Aorta (tissue), 5 donors: ENCODE measurements at regions not wholly inside any gene's neighbourhood (a gene's known extent, or its start where the extent isn't known, plus 50 kb on each side); places are given as distances from the start of the nearest gene placed in this dataset.
A peak's percentile ranks its signal among the peaks of the same experiment; 100 is the strongest.

Experiments
- ATAC-seq: fragments of 200-7000 bp; cut with Tn5 transposase; one replicate; pipeline ENCODE4 v1.9.1; 2022; ENCODE audit warnings: moderate library complexity; ENCODE audit not compliant: low FRiP score
- DNase-seq, 2 donors: peaks; one replicate each; pipeline ENCODE4 v3.0.0-alpha.2; 2020
- H3K27ac ChIP-seq, 2 donors: one replicate each; pipeline ENCODE4 v1.5.1; 2013; ENCODE audit warnings: low read length in 2 of 2, mild to moderate bottlenecking in 2 of 2, moderate library complexity in 2 of 2, control low read depth in 1 of 2, inconsistent platforms in 1 of 2, low read depth in 1 of 2
- H3K27me3 ChIP-seq, 2 donors: one replicate each; pipeline ENCODE4 v1.6.1; 2013; ENCODE audit warnings: control low read depth in 1 of 2, low read length in 1 of 2, mild to moderate bottlenecking in 1 of 2, moderate library complexity in 1 of 2; ENCODE audit not compliant: insufficient read depth in 2 of 2, control insufficient read depth in 1 of 2
- H3K36me3 ChIP-seq, 2 donors: one replicate each; pipeline ENCODE4 v1.6.1; 2013; ENCODE audit warnings: control low read depth in 1 of 2, low read length in 1 of 2, mild to moderate bottlenecking in 1 of 2; ENCODE audit not compliant: insufficient read depth in 2 of 2, control insufficient read depth in 1 of 2
- H3K4me1 ChIP-seq, 2 donors: one replicate each; pipeline ENCODE4 v1.6.1; 2013; ENCODE audit warnings: low read length in 2 of 2, control low read depth in 1 of 2, mild to moderate bottlenecking in 1 of 2, moderate library complexity in 1 of 2; ENCODE audit not compliant: insufficient read depth in 2 of 2, control insufficient read depth in 1 of 2
- H3K4me3 ChIP-seq, 2 donors: one replicate each; pipeline ENCODE4 v1.5.1; 2013; ENCODE audit warnings: low read length in 2 of 2, control low read depth in 1 of 2, mild to moderate bottlenecking in 1 of 2
- H3K9me3 ChIP-seq: one replicate; pipeline ENCODE4 v1.6.1; 2013; ENCODE audit warnings: mild to moderate bottlenecking, low read length; ENCODE audit not compliant: control insufficient read depth
- WGBS, 2 donors: extraction: QIAGEN DNeasy Blood & Tissue Kit; methylation state at CpG; one replicate each; pipeline ENCODE4 v1.1.7; 2013; 5-methylcytosine and 5-hydroxymethylcytosine counted together
- intact Hi-C, 2 donors: fragments of 100-400 bp; cut with DNase I; formaldehyde crosslinking; loops; one replicate each; pipeline versions ENCODE4 v1.14.2 to v1.15.0; 2022
- donor health status: healthy with polysubstance abuse.
- donor health status: Bipolar disorder and iron deficiency.
- donor health status: DM: no; HTN: no; CAD: no.
- donor health status: DM: no; HTN: no; CAD: no.
- donor health status: DM: yes; HTN: yes; CAD: no.

GRCh38 chr2:121818546-121818945, 63.1 kb downstream of the TSN start:
- no peak overlapping the region for H3K4me3 ChIP-seq
- H3K9me3 ChIP-seq: peaks cover 3% of the 10 kb centered on the region
- intact Hi-C loops: no loop called here
- 68 to 82% methylated on average over 1 of the region's 1 CpG for WGBS, 2 donors
- H3K36me3 ChIP-seq: no peaks in the 10 kb centered on the region
- H3K27ac ChIP-seq: no peak overlapping the region
- H3K27me3 ChIP-seq: no peaks in the 10 kb centered on the region
- no peaks in the 10 kb centered on the region for H3K4me1 ChIP-seq
- no peak for ATAC-seq
- DNase-seq: no peak

- Histone ChIP-seq H3K27ac (no peak overlapping the region), H3K4me3 (no peak overlapping the region), H3K4me1 (no peaks in the 10 kb centered on the region), H3K36me3 (no peaks in the 10 kb centered on the region), H3K27me3 (no peaks in the 10 kb centered on the region), H3K9me3 (peaks cover 3% of the 10 kb centered on the region)
- ATAC-seq (no peak), DNase-seq (no peak)
- intact Hi-C loops: no loop called here
- 63 to 77% methylated on average over 6 of the region's 6 CpGs for WGBS, 2 donors
Observed at GRCh38 chr2:121819846-121820245, 64.4 kb downstream of the TSN start.

GRCh38 chr2:121821476-121822158, 66.2 kb downstream of the TSN start:
- WGBS, 2 donors: 61 to 74% methylated on average over 6 of the region's 6 CpGs
- Histone ChIP-seq H3K27me3 (no peaks in the 10 kb centered on the region), H3K9me3 (peaks cover 3% of the 10 kb centered on the region), H3K4me3 (no peak overlapping the region), H3K36me3 (no peaks in the 10 kb centered on the region), H3K4me1 (no peaks in the 10 kb centered on the region), H3K27ac (no peak overlapping the region)
- intact Hi-C loops: no loop called here
- ATAC-seq: no peak
- DNase-seq: no peak

- Histone ChIP-seq H3K36me3 (no peaks in the 10 kb centered on the region), H3K27ac (no peak overlapping the region), H3K4me1 (no peaks in the 10 kb centered on the region), H3K27me3 (no peaks in the 10 kb centered on the region), H3K9me3 (no peaks in the 10 kb centered on the region), H3K4me3 (no peak overlapping the region)
- no peak for DNase-seq
- no peak for ATAC-seq
- intact Hi-C loops: no loop called here
- WGBS, 2 donors: 92 to 93% methylated on average over 4 of the region's 4 CpGs
Observed at GRCh38 chr2:121824264-121824663, 68.8 kb downstream of the TSN start.

GRCh38 chr2:121825003-121825950, 69.8 kb downstream of the TSN start:
- Histone ChIP-seq H3K4me3 (no peak overlapping the region), H3K27me3 (no peaks in the 10 kb centered on the region), H3K9me3 (no peaks in the 10 kb centered on the region), H3K4me1 (no peaks in the 10 kb centered on the region), H3K36me3 (no peaks in the 10 kb centered on the region), H3K27ac (no peak overlapping the region)
- no peak for DNase-seq
- WGBS, 2 donors: 65 to 67% methylated on average over 8 of the region's 8 CpGs
- intact Hi-C loops: no loop called here
- no peak for ATAC-seq

GRCh38 chr2:121826036-121826435, 70.6 kb downstream of the TSN start:
- DNase-seq: no peak
- intact Hi-C loops: no loop called here
- Histone ChIP-seq H3K9me3 (no peaks in the 10 kb centered on the region), H3K4me3 (no peak overlapping the region), H3K4me1 (no peaks in the 10 kb centered on the region), H3K36me3 (no peaks in the 10 kb centered on the region), H3K27me3 (no peaks in the 10 kb centered on the region), H3K27ac (no peak overlapping the region)
- no peak for ATAC-seq
- WGBS, 2 donors: 13 to 18% methylated on average over 3 of the region's 3 CpGs

- no peak overlapping the region for H3K27ac ChIP-seq
- H3K4me3 ChIP-seq: no peak overlapping the region
- intact Hi-C loops: no loop called here
- no peak for DNase-seq
- H3K9me3 ChIP-seq: no peaks in the 10 kb centered on the region
- no peaks in the 10 kb centered on the region for H3K27me3 ChIP-seq
- no peaks in the 10 kb centered on the region for H3K4me1 ChIP-seq
- WGBS, 2 donors: 46 to 48% methylated on average over 13 of the region's 13 CpGs
- no peak for ATAC-seq
- H3K36me3 ChIP-seq: no peaks in the 10 kb centered on the region
Observed at GRCh38 chr2:121828281-121828731, 72.9 kb downstream of the TSN start.

- H3K9me3 ChIP-seq: no peaks in the 10 kb centered on the region
- no peaks in the 10 kb centered on the region for H3K27me3 ChIP-seq
- intact Hi-C loops: no loop called here
- 85 to 86% methylated on average over 1 of the region's 1 CpG for WGBS, 2 donors
- no peaks in the 10 kb centered on the region for H3K36me3 ChIP-seq
- H3K27ac ChIP-seq: no peak overlapping the region
- H3K4me1 ChIP-seq: no peaks in the 10 kb centered on the region
- DNase-seq (no peak), ATAC-seq (no peak)
- H3K4me3 ChIP-seq: no peak overlapping the region
Observed at GRCh38 chr2:121830809-121831208, 75.4 kb downstream of the TSN start.

GRCh38 chr2:121831841-121832240, 76.4 kb downstream of the TSN start:
- no peaks in the 10 kb centered on the region for H3K36me3 ChIP-seq
- DNase-seq (peak in 1 of 2 donors; percentile 65), ATAC-seq (peak; percentile 77)
- H3K27ac ChIP-seq: no peak overlapping the region
- 58 to 65% methylated on average over 9 of the region's 9 CpGs for WGBS, 2 donors
- no peaks in the 10 kb centered on the region for H3K27me3 ChIP-seq
- no peaks in the 10 kb centered on the region for H3K4me1 ChIP-seq
- no peak overlapping the region for H3K4me3 ChIP-seq
- intact Hi-C loops: no loop called here
- H3K9me3 ChIP-seq: no peaks in the 10 kb centered on the region
